HTR-8/SVneo (cell line): ENCODE measurements at regions not wholly inside any gene's neighbourhood (a gene's known extent, or its start where the extent isn't known, plus 50 kb on each side); places are given as distances from the start of the nearest gene placed in this dataset.

Source experiments
- DNase-seq: peaks from one replicate; pipeline ENCODE4 v3.0.0; 2011; ENCODE audit warnings: low spot score, mixed read lengths; ENCODE audit not compliant: insufficient read length
- FAIRE-seq: peaks from 2 replicates; lab custom pipeline; 2011; peaks lifted over from hg19 to GRCh38; lab: Jason Lieb, UNC

GRCh38 chr2:223221139-223221835, 169.3 kb downstream of the KCNE4 start:
- FAIRE-seq (no peak), DNase-seq (no peak)

DNA sequence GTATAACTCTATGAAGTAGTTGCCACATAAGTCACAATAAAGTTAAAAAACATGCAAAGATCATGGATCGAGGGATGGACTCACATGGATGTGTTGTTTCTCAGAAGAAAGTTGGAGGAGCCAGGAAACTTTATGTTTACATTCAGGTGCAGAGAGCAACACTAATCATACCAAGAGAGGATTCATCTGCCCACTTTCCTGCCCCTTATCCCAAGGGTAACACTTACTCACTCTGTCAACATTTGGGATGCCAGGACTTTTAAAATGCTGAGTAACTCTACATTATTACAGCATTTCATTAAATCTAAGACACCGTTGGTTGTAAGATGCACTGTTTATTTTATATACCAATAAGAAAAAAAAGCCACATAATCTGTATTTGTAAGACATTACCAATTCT, 170.4 kb downstream of the KCNE4 start:
- no peak for FAIRE-seq
- DNase-seq: no peak

DNA sequence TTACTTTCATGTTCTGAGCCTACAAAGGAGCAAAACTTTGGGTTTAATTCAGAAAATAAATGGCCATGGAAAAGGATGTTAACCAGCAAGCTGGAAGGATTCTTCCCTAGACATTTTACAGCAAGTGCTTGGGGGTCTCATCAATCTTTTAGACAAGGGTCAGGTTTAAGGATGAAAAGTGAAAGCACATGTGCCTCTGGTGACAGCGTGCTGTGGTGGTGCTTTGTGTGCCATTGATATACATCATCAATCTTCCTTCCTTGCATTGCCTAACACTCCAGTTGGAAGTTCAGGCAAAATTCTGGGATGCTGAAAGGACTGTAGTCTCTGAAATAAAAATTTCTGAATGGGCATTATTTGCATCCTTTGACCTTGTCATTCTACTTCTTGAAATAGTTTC, 171.2 kb downstream of the KCNE4 start:
- DNase-seq (no peak), FAIRE-seq (no peak)

GRCh38 chr2:223225266-223225665, 173.3 kb downstream of the KCNE4 start:
- DNase-seq: no peak
- no peak for FAIRE-seq

DNA sequence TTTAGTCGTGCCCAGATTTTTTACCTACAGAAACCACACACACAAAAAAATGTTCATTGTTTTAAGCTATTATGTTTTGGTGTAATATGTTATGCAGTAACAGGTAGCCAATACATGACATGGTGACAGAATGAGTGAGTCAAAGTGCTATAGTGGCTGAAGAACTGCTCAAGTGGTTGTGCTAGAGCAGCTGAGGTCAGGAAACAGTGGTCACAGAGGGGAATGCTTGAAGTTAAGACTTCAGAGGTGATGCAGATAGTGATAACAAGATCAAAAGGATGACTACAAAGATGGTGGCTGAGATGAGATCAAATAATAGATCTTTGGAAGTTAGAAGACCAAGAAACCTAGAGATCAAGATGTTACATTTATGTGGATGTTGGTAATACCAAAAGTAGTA, 174.3 kb downstream of the KCNE4 start:
- DNase-seq (no peak), FAIRE-seq (no peak)

- DNase-seq: no peak
- FAIRE-seq: no peak
These were observed 175.3 kb downstream of the KCNE4 start for GRCh38 chr2:223227338-223227737.

- FAIRE-seq: no peak
- no peak for DNase-seq
These were observed 176.9 kb downstream of the KCNE4 start for GRCh38 chr2:223228871-223229270.

- DNase-seq (no peak), FAIRE-seq (no peak)
These were observed 178.4 kb downstream of the KCNE4 start for GRCh38 chr2:223230352-223230751.

DNA sequence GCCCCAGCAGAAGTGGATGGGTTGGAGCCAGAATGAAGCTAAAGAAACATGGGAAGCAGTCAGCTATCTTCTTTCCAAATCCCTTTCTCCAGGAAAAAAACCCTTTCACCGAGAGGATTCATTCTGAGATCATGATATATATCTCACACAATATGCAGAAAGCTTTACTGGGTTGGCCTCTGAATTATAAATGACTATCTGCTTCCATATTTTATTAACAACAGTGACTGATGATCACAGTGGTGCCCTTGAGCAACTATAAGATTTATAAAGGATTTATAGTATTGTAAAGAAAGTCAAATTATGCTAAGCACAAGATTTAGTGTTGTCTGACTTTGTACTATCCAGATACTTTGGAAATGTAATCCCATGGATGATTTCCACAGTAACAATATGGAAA, 180.3 kb downstream of the KCNE4 start:
- DNase-seq (no peak), FAIRE-seq (no peak)

- no peak for FAIRE-seq
- DNase-seq: no peak
These were observed 180.9 kb downstream of the KCNE4 start for GRCh38 chr2:223232896-223233295.

DNA sequence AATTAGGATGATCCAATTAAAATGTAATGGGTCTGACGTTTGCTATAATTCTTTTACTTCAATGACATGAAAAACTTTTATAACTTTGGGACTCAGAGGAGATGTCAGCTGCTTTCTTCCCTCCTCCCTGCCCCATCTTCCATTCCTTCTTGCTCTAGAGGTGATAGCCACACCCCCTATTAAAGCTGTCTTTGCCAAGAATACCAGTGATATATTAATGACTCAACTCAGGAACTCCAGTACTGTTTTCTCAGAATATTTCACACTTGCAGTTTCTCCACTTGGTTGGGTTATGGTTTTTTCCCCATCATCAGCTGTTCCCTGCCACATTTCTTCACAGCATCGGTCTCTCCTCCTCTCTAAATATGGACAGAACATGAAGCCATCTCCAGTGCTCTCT, 184.0 kb downstream of the KCNE4 start:
- FAIRE-seq (no peak), DNase-seq (peak; percentile 4)

- no peak for DNase-seq
- no peak for FAIRE-seq
These were observed 186.3 kb downstream of the KCNE4 start for GRCh38 chr2:223238301-223238700.

DNA sequence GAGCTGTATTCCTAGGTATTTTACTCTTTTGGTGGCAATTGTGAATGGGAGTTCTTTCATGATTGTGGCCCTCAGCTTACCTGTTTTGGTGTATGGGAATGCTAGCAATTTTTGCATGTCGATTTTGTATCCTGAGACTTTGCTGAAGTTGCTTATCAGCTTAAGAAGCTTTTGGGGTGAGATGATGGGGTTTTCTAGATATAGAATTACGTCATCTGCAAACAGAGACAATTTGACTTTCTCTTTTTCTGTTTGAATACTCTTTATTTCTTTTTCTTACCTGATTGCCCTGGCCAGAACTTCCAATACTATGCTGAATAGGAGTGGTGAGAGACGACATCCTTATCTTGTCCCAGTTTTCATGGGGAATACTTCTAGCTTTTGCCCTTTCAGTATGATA, 191.2 kb downstream of the KCNE4 start:
- no peak for FAIRE-seq
- no peak for DNase-seq

- FAIRE-seq: no peak
- peak; percentile 29 for DNase-seq
These were observed 195.1 kb downstream of the KCNE4 start for GRCh38 chr2:223247136-223247535.

DNA sequence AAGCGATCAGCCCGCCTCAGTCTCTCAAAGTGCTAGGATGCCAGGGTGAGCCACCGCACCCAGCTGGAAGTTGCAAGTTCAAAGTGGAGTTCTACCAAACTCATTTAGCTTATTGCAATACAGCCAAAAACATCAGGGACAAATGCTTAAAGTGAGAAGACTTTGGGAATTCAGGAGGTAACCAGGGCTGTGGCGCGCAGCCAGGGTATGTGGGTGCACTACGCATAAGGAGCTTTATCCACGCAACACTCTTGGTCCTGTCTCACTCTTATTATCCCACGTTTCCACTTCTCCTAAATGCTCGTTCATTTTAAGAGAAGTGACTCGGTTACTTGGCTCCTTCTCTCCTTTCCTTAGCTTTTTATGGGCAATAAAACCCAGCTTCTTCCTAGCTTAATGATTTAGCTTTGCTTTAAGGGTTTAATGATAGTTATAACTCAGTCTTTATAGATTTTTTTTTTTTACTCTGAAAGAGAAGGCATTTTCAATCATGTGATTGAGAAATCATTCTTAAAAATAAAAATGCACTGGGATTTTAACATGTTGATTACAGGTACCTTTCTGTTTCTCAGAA, 199.8 kb downstream of the KCNE4 start:
- no peak for FAIRE-seq
- no peak for DNase-seq

DNA sequence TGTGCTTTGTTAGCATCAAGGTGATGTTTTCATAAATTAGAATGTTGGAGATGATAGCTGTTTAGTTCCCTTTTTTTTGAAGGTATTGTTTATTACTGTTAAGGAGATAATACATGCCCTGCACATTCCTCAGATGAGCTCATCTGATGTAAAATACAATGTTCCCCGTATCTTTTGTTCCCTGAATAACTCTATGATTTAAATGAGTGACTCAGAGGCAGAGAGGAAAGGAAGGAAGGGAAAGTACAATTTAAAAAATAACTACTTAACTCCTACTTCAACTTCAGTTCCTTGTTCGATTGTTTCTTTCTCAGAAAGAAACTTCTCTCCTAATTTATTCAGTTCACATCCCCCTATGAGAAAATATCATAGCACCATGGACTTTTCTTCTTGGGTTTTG, 208.7 kb downstream of the KCNE4 start:
- FAIRE-seq: no peak
- peak; percentile 11 for DNase-seq

DNA sequence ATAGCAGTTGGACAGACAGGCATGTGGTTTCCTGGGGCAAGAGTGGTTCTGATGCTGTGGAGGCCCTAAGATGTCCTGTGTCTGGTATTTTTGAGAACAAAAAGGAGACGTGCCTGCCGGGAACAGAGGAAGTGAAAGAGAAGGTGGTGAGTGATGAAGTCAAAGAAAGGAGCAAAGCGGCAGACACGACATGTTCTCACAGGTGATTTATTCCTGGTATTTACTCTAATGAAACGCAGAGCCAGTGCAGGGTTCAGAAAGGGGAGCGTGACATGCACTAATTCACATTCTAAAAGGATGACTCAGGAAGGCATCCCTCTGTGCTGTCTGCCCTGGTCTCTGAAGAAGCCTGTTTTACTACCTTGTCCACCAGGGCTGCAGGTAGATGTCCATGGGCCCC, 211.0 kb downstream of the KCNE4 start:
- FAIRE-seq (peak; percentile 16), DNase-seq (peak; percentile 68)

DNA sequence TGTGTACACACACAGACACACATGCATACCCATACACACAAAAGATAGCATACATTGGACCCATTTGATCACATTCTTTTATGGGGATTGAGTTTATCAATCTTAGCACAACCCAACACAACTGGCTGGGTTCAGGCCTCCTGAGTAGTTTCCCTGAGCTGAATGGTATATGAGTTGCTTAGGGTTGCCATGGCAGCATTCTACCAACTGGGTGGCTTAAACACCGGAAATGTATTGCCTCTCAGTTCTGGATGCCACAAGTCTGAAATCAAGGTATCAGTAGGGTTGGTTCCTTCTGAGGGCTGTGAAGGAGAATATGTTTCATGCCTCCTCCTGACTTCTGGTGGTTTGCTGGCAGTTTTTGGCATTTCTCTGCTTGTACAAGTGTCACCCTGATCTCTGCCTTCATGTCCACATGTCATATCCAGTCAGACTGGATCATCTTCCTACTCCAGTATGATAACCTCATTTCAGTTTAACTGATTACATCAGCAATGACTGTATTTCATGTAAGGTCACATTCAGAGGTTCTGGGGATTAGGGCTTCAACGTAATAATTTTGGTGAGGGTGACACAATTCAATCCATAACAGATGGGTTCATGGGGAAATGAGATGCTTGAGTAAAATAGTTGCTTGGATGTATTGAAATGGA, 212.7 kb downstream of the KCNE4 start:
- FAIRE-seq (peak; percentile 73), DNase-seq (no peak)

- FAIRE-seq (no peak), DNase-seq (no peak)
These were observed 215.4 kb downstream of the KCNE4 start for GRCh38 chr2:223267160-223267951.

- FAIRE-seq (no peak), DNase-seq (no peak)
These were observed 217.4 kb downstream of the KCNE4 start for GRCh38 chr2:223269386-223269785.

DNA sequence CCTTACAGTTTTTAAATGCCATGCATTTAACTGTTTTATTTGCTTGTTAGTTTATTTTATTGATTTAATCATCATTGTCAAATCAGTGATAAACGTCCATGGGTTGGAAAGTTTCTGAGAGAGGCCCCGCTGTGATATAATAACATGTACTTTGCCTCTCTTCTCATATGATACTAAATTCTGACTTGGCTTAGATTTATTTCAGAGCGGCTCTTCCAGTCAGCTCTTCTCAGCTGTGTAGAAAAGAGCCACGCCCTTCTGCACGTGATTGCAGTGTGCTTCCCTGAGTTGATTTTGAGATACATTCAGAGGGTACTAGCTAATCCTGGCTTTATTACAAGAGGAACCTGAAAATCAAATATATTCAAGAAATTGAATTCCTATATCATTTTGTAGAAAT, 218.6 kb downstream of the KCNE4 start:
- FAIRE-seq (no peak), DNase-seq (no peak)
